GM21360 (cell line): ENCODE measurements at regions not wholly inside any gene's neighbourhood (a gene's known extent, or its start where the extent isn't known, plus 50 kb on each side); places are given as distances from the start of the nearest gene placed in this dataset.
"Not testable (repeated sequence)": the region's sequence is repeated elsewhere in the genome, so short reads cannot be mapped to it uniquely, and the experiment has no call there.

Experiments used
- ATAC-seq: cut with Tn5 transposase; IDR thresholded peaks from one replicate; pipeline ENCODE4 v1.9.1; 2021; ENCODE audit warnings: mild to moderate bottlenecking, moderate library complexity; ENCODE audit not compliant: unreplicated experiment

GRCh38 chr2:3039188-3040065 lies 338.2 kb downstream of the EIPR1 start:
- no peak for ATAC-seq

GRCh38 chr2:3038636-3039035 lies 339.0 kb downstream of the EIPR1 start:
- no peak for ATAC-seq

- no peak for ATAC-seq
Observed at GRCh38 chr2:3037196-3038194, 340.1 kb downstream of the EIPR1 start.

GRCh38 chr2:3036432-3037125 lies 341.0 kb downstream of the EIPR1 start:
- no peak for ATAC-seq

- no peak for ATAC-seq
Observed at GRCh38 chr2:3035385-3036050, 342.1 kb downstream of the EIPR1 start.

GRCh38 chr2:3034856-3035255 lies 342.8 kb downstream of the EIPR1 start:
- no peak for ATAC-seq

DNA sequence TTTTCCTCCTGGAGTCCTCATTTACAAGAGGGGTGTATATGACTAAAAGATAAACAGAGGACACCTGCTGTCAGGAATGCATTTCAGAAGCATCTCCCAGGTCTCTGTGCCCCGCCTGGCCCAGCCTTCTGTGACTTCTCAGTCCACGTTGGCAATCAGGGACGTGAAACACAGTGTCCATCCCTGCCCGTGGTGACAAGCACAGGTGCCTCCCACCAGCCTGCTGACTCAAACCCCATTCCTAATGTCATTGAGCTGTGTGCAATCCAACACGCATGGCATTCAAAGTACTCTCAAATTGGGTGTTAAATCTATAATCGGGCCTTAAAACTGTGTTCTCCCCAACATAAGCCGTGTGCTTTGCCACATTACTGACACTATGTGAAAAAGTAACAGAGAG lies 343.2 kb downstream of the EIPR1 start:
- ATAC-seq, result no peak

DNA sequence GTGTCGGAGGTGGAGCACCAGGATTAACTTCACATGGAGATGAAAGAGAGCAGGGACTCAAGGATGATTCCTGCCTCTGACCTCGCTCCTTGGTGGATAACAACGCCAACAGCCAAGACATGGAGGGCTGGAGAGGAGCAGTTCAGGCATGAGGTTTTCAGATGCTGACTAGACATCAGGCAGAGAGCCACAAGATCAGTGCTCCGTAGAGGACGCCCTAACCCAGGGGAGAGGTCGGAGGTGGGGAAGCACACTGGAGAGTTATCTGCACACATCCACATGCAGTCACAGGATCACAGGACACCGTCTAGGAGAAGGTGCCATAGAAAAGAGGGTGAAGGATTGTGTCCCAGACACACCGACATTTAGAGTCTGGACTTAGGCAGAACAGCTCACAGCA lies 344.3 kb downstream of the EIPR1 start:
- no peak for ATAC-seq

- not testable (repeated sequence) for ATAC-seq
Observed at GRCh38 chr2:3030791-3031190, 346.8 kb downstream of the EIPR1 start.

GRCh38 chr2:3025984-3026383 lies 351.6 kb downstream of the EIPR1 start:
- ATAC-seq, result no peak

- ATAC-seq, result no peak
Observed at GRCh38 chr2:3025261-3025660, 352.4 kb downstream of the EIPR1 start.

GRCh38 chr2:3024401-3024935 lies 353.1 kb downstream of the EIPR1 start:
- no peak for ATAC-seq

DNA sequence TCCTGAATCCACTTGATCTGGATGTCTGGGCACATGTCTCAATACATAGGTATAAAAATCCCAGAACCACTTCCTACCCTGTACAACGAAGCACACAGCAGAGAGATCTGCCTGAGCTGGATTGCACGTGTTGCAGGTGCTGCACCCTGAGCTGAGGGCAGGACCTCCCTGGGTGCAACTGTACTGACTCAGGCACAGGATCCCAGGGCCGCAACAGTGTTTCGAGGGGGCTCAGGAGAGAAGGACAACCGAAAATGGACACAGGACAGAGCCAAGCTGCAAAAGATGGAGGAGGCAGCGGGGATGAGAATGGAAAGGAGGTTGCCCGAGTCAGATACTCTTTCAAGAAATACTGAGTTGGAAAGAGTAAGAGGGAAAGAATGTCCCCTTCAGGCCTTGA lies 354.1 kb downstream of the EIPR1 start:
- ATAC-seq, result no peak

DNA sequence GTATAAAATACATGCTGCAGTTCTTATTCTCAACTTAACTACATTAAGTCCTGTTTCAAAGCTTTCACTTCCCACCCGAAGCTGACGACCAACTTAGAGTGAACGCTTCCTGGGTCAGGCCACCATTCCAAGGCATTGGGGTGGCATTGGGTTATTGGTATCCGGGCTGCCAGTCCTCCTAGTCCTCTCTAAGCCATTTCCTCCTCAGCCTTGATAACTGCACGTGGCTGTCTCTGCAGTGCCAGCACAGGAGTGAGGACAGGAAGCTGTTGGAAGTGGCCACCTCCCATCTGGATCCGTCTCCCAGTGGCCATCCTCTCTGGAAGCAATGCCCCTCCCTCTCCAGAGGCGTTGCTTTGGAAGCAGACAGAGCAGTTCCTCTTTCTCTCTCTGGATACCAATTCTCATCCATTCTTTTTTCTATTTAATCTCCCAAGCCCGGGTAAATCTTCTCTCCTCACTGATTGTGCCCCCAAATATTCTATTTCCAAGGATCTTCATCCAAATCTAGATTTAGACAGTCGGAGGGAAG lies 354.7 kb downstream of the EIPR1 start:
- ATAC-seq, result no peak

DNA sequence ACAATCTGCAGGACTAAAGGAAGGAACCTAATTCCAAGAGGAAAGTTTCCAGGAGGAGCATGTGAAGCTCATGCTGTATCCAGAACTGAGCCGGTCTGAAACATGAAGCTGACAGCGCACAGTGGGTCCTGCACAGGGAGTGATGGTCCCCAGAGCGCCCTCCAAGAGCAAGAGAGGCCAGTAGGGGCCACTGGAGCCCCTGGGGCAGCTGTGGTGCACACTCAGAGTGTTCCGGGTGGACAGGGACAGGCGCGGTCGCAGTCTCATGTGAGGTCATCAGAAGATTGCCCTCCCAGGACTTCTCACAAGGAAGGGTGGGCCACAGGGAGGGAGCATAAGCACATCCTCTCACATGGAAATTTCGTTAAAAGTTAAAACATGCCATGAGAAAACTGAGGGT lies 355.9 kb downstream of the EIPR1 start:
- no peak for ATAC-seq

DNA sequence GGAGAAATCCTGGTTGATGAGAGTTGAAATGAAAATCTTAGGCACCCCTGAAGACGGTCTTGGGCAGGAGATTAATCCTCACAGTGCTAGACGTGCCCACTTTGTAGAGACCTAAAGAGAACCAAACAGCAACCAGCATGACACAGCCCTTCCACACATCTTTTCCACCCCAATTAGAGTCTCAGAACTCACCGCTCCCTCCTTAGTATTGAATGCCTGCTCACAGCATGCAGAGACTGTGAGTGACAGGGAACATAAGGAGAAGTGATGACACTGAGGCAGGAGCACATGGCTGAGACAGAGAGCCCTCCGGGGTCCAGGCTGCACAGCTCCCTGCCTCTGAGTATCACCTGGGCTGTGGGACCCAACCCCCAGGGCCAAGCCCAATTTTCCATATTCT lies 367.6 kb downstream of the EIPR1 start:
- ATAC-seq, result no peak

DNA sequence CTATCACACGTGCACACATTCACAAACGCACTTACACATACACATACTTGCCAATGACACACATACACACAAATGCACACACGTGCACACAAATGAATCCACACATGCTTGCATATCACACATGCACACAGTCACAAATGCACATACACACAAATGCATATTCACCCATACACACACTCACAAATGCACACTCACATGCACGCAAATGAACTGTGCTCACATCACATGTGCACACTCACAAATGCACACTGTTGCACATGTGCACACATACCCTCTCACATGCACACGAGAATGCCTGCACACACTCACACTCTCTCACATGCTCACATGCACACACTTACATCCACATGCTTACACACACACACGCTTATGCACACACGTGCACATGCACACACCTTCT lies 368.1 kb downstream of the EIPR1 start:
- no peak for ATAC-seq

DNA sequence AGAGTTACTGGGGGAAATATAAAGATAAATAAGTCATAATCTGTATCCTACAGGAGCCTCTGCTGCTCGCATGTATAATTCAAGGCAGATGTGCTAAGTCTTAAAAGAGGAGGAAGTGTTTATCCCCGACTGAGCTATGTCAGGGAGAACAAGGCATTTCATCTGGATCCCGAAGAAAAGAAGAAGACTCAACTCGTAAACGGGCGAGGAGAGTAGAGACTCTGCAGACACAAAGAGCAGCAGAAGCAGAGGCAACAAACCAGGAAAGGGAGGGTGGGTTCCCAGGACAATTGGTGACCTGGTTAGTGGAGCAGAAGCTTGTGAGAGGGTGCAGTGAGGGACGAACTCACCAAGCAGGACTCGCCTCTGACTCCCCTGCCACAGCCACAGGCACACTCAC lies 368.6 kb downstream of the EIPR1 start:
- ATAC-seq, result no peak

DNA sequence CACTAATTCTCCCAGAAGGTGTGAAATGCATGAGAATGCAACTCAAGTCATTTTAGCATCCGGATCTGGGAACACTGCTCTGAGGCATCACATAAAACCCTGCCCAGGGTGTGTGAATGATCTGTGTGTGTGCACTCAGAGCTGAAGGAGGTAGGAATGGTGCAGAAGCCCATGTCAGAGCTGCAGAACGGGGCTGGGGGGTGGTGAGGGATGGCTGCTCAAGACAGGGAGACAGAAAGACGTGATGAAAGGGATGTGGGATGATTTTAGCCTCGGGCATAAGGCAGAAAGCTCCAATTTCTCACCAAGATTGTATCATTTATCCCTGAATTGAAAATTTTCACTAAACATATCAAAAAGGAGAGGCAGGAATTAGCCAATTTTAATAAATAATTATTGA lies 369.1 kb downstream of the EIPR1 start:
- ATAC-seq, result no peak

GRCh38 chr2:3007135-3007534 lies 370.5 kb downstream of the EIPR1 start:
- ATAC-seq, result no peak
